Neural progenitor cell (in vitro differentiated cells): ENCODE measurements at regions not wholly inside any gene's neighbourhood (a gene's known extent, or its start where the extent isn't known, plus 50 kb on each side); places are given as distances from the start of the nearest gene placed in this dataset.

Experiments used
- EZH2 ChIP-seq: fragments of 200-600 bp; sonication (generic); IDR thresholded peaks from 2 replicates; pipeline ENCODE4 v1.6.1; 2017; ENCODE audit warnings: antibody characterized with exemption, mild to moderate bottlenecking, moderate library complexity
- EZH2phosphoT487 ChIP-seq: fragments of 200-600 bp; sonication (generic); IDR thresholded peaks from 2 replicates; pipeline ENCODE4 v1.6.1; 2017; ENCODE audit warnings: antibody characterized with exemption
- TF ChIP-seq, protein P1 (sequence below): fragments of 200-600 bp; sonication (generic); IDR thresholded peaks from 2 replicates; pipeline ENCODE4 v1.5.1; 2017; ENCODE audit warnings: antibody characterized with exemption, mild to moderate bottlenecking

DNA sequence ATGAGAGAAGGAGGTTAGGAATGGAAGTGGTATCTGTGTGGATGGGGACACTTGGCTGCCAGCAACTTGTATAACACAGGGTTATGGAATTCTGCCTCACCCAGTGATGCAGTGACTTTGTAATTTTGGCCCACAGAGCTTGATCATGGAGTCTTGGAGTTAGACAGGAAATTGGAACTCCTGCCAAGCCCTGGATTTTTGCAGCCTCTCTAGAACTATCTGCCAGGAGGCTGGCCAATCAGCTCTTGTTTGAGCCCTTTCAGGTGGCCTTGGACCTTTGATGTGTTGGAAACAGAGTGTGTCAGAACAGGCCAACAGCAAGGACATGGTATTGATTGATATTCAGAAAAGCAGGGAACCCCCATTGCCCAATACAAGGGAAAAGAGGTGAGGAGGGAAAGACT, 157.7 kb upstream of the GGTLC1 start:
- TF ChIP-seq, protein P1, sequence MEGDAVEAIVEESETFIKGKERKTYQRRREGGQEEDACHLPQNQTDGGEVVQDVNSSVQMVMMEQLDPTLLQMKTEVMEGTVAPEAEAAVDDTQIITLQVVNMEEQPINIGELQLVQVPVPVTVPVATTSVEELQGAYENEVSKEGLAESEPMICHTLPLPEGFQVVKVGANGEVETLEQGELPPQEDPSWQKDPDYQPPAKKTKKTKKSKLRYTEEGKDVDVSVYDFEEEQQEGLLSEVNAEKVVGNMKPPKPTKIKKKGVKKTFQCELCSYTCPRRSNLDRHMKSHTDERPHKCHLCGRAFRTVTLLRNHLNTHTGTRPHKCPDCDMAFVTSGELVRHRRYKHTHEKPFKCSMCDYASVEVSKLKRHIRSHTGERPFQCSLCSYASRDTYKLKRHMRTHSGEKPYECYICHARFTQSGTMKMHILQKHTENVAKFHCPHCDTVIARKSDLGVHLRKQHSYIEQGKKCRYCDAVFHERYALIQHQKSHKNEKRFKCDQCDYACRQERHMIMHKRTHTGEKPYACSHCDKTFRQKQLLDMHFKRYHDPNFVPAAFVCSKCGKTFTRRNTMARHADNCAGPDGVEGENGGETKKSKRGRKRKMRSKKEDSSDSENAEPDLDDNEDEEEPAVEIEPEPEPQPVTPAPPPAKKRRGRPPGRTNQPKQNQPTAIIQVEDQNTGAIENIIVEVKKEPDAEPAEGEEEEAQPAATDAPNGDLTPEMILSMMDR: no peak
- TF ChIP-seq EZH2: no peak
- TF ChIP-seq EZH2phosphoT487: no peak
